ENCODE measurements at regions not wholly inside any gene's neighbourhood (a gene's known extent, or its start where the extent isn't known, plus 50 kb on each side); places are given as distances from the start of the nearest gene placed in this dataset.

GRCh38 chr21:28754127-28754611, 238.5 kb downstream of the LTN1 start:
- no peak for DNase-seq (ENCODE audit: extremely low read depth in 1 of 2, low read depth in 1 of 2)

DNA sequence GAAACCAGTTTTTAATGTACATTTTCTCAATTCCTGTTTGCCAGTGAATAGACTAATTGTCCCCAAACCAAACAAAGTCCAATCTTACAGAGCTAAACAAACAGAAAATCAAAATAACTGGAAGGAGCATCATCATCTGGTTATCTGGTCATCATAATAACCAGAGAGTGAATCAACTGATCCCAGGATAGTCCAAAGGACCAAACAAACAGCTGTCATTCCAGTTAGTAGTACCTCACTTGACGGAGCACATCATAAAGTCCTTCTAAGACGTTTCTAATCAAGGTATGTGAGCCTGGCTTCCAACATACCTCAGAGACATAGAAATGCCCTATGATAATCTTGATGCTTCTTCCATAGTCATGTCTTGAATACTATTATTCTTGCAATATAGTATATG, 240.5 kb downstream of the LTN1 start:
- no peak for DNase-seq (ENCODE audit: extremely low read depth in 1 of 2, low read depth in 1 of 2)

- no peak for DNase-seq (ENCODE audit: extremely low read depth in 1 of 2, low read depth in 1 of 2)
These were observed 241.5 kb downstream of the LTN1 start for GRCh38 chr21:28751176-28751575.

GRCh38 chr21:28750565-28750964, 242.1 kb downstream of the LTN1 start:
- no peak for DNase-seq (ENCODE audit: extremely low read depth in 1 of 2, low read depth in 1 of 2)

DNA sequence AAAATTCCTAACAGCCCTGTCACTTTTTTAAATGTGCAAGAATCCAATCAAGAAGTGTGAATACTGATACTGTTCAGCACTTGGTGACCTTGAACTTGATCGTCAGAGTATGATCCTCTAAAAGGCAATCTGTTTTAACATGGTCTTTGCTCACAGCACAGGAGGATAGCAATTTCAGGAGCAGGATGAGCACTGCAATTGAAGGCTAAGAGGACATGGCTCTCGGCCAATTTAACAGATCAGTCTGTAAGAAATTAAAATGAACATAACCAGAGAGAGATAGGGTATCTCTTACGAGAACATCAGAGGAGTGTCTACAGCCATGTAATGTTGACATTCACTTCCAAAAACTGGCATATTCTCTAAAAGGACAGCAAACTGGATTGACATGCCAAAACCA, 243.1 kb downstream of the LTN1 start:
- DNase-seq (ENCODE audit: extremely low read depth in 1 of 2, low read depth in 1 of 2) = no peak

DNA sequence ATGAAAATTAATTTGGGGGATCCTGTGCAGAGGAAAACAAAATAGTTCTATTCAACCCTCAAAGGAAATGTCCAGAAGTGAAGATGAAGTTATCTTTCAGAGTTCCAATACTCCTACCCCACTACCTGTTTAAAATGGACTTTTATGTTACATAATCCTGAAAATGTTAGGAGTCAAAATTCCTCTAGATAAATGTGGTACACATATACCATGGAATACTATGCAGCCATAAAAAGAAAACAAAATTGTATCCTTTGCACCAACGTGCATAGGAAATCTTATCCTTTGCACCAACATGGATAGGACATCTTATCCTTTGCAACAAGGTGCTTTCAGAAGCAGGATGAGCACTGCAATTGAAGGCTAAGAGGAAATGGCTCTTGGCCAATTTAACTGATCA, 245.2 kb downstream of the LTN1 start:
- no peak for DNase-seq (ENCODE audit: extremely low read depth in 1 of 2, low read depth in 1 of 2)

DNA sequence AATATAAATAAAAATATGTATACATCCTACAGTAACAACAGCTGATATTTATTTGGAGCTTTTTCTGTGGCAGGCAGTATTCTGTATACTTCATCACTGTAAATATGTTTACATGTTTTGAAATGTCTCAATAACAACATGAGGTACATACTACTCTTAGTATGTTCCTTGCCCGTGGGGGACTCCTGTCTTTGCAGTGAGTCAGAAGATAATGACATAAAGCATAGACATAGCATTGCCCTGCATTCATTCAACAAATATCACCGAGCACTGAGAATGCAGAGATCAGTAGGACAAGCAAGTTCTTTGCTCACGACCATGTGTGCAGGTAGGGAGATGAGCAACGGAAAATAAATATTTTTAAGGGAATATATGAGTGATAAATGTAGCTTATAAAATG, 246.5 kb downstream of the LTN1 start:
- no peak for DNase-seq (ENCODE audit: extremely low read depth in 1 of 2, low read depth in 1 of 2)

DNA sequence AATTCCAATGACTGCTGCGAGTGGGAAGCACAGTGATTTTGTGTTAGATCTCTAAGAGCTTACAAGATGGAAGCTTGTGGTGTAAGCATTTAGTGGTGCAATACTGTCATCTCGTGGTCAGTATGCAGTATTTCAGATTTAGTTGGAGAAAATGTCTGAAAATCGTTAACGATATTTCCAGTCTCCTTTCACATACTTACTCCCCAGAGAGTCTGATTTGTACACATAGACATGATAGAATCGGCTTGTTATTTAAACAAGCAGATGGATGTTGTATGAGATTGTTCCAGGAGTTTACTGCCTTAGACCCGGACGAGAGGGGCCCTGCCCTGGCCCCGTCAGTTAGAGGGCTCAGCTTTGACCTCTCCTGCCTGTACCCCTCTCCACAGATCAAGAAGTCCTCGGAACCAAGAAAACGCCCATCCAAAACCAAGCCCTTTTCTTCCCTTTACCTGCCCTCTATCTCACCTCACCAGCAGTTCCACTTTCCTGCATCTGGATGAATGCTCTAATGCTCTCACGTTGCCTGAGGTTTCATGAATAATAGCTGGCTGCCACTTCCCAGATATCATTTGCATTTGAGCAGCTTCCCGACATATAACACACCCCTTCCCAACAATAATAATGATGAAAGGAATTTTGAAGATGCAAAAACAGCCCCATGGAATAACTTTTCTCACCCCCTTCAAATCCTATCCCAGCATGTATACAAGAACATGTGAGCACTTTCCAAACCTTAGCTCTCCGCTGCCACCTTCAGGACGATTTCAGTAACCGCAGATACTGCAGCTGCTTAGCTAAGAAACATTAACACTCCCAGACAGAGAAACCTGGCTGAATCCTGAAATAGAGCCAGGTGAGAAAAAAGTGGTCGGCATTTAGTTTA, 247.3 kb downstream of the LTN1 start:
- DNase-seq (ENCODE audit: extremely low read depth in 1 of 2, low read depth in 1 of 2) = peak; percentile 30 to 43

DNA sequence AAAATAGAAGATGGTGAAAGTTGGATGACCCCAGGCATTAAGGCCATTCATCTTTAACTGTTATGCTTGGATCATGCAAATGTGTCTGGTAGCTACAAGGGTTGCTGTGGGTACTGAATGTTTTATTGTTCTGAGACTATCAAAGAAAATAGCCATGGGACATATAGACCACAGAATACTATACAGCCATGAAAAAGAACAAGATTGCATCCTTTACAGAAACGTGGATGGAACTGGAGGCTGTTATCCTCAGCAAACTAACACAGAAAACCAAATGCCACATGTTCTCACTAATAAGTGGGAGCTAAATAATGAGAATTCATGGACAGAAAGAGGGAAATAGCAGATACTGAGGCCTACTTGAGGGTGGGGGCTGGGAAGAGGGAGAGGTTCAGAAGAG, 249.0 kb downstream of the LTN1 start:
- no peak for DNase-seq (ENCODE audit: extremely low read depth in 1 of 2, low read depth in 1 of 2)

DNA sequence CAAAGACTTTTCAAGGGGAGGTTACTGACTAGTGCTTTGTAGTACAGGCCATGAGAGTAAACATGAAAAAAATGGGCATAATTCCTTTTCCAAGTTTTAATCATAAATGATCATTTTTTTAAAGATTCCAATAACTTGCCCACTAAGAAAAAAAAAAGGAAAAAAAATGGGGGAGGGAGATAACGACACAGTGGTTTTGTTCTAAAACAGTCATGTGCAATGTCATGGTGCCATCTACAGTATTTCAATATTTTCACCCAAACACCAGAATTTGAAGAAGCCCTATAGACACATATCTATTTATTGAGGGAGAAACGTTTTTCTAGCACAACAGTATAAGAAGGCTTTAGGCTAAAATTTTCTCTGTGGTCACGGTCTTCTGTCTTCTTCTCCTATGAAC, 250.2 kb downstream of the LTN1 start:
- DNase-seq (ENCODE audit: extremely low read depth in 1 of 2, low read depth in 1 of 2) = no peak

DNA sequence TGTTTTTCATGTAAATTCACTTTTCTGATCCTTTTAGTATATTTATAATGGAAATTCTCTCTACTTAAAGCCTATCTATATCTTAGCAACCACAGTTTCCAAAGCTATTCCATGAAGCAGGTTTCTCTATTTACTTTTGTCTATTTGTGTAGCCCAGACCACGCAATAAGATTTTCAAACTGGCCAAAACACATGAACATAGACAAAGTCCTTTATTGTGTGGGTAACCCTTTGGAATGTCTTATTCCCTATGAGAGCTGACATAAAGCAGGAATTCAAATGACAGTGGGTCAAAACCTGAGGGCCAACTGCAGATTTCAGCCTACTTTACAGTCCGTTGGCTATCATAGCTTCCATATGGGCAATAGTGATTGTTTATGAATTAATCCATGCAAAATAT, 252.6 kb downstream of the LTN1 start:
- no peak for DNase-seq (ENCODE audit: extremely low read depth in 1 of 2, low read depth in 1 of 2)

DNA sequence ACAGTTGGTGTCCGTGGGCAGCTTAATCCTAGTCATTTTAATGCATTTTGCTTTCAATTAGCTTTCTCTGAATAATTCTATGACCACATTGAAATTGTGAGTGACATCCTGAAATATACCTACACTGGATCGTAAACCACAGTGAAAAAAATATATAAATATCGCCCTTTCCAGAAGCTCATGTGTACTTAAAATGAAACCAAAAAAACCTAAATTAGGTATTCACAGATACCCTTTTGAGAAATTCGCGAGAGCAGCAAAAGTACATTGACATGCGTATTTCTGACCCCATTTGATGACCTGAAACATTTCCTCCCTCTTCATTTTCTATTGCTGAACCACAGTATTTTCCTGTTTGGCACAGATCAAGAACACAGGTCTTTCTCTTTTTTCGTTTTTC, 253.8 kb downstream of the LTN1 start:
- DNase-seq (ENCODE audit: extremely low read depth in 1 of 2, low read depth in 1 of 2) = no peak

GRCh38 chr21:28738420-28738704, 254.3 kb downstream of the LTN1 start:
- DNase-seq (ENCODE audit: extremely low read depth in 1 of 2, low read depth in 1 of 2) = no peak

DNA sequence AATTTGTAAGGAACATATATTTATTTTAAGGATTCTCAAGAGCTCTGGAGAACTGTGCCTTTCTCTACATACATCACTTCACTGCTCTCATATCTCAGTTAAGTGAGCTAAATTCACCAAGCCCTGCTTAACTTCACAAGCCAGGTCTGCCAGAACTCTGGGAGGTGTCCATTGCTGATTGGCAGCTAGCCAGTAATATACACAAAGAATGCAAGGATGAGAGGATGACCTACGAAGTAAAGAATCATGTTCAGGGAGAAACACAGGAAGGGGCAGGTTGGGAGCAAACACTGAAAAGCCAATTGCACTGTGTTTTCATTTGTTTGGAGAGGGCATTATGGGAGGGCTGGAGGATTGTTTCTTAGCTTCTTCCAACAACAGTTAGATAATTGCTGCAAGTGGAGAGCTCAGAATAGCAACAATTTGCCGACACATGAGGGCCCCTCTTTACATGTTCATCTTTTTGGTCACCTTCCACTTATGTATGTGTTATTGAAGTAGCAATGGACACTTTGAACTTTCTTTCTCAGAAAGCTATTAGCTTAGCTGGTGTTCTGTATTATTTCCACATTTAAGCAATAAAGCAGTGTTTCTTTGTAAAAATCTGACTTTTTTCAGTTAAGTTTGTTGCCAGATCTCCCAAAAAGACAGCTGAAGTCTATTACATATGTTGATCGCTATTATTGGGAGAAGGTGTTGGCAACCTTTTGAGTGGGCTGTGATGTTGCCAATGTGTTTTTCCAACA, 254.8 kb downstream of the LTN1 start:
- no peak for DNase-seq (ENCODE audit: extremely low read depth in 1 of 2, low read depth in 1 of 2)

DNA sequence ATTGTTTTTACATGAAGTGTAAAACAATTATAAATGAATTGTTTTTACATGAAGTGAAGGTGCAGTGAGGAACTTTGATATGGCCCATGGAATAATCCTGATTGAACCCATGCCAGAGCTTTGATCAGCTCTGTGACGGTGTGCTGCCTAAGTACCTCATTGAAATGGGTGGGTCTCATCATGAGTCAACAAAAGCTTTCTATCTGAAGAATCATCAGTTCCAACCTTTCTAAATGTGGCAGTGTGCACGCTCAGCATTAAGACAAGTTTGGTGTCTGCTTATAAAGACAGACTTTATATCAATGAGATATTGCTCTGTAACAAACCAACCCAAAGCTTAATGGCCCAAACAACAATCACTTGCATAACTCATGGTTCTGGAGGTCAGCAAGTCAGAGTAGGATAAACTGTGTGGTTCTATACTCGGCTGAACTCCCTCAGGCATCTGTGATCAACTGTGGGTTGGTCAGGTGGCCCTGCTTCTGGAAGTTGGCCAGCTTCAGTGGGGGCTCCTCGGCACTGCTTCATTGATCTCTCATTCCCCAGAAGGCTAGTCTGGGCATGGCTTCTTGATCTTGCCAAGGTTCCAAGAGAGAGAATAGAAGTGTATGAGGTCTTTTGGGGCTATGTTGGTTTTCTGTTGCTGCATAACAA, 258.0 kb downstream of the LTN1 start:
- DNase-seq (ENCODE audit: extremely low read depth in 1 of 2, low read depth in 1 of 2) = no peak

DNA sequence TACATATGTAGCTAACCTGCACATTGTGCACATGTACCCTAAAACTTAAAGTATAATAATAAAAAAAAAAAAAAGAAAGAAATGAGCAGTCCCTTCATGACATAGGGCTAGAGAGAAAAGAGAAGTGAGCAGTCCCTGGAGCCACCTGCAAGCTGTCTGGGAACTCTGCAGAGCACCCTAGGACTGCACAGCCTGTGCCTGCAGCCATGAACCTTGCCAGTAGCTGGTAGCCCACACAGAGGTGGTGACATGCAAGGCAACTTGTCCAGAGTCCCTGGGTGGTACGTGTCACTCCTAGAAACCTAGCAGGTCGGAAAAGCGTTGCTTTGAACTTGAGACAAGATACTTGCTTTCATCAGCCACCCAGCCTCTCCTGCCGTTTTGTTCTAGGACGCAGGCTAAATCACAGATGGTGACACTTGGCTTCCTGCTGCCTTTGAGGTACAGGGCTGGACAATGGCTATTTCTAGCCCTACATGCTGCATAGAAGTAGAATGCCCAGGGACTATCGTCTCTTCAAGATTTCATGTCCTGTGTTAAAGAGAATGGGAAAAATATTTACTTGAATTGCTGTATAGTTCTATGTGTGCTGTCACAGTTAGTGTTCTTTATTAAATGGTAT, 260.9 kb downstream of the LTN1 start:
- DNase-seq (ENCODE audit: extremely low read depth in 1 of 2, low read depth in 1 of 2) = no peak

DNA sequence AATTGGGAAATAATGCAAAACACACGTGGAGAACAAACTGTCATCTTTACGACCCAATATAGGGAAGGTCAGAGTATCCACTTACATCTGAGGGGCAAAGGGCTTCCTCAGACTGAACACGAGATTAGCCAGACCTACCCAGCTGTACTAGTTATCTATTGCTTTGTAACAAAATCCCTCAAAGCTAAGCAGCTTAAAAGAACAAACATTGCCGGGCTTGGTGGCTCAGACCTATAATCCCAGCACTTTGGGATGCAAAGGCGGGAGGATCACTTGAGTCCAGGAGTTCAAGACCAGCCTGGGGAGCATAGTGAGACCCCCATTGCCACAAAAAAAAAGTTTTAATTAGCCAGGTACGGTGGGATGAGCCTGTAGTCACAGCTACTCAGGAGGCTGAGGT, 262.8 kb downstream of the LTN1 start:
- DNase-seq (ENCODE audit: extremely low read depth in 1 of 2, low read depth in 1 of 2) = no peak

DNA sequence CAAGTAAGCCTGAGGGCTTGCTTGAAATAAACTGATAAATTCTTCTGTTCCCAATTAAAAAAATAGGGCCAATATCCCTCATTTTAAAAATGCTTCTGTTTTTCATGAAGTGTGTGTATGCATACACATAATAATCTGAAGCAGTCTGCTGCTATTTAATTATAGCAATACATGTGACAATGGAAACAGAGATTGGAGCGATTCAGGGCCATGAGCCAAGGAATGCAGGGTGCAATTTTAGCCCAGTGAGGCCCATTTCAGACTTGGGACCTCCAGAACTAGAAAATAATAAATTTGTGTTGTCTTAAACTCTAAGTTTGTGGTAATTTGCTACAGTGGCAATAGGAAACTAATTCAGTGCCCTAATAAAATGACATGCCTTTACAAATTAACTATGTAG, 264.9 kb downstream of the LTN1 start:
- DNase-seq (ENCODE audit: extremely low read depth in 1 of 2, low read depth in 1 of 2) = no peak

GRCh38 chr21:28725396-28725795, 267.3 kb downstream of the LTN1 start:
- DNase-seq (ENCODE audit: extremely low read depth in 1 of 2, low read depth in 1 of 2) = no peak

- no peak for DNase-seq (ENCODE audit: extremely low read depth in 1 of 2, low read depth in 1 of 2)
These were observed 269.0 kb downstream of the LTN1 start for GRCh38 chr21:28723646-28724045.

DNA sequence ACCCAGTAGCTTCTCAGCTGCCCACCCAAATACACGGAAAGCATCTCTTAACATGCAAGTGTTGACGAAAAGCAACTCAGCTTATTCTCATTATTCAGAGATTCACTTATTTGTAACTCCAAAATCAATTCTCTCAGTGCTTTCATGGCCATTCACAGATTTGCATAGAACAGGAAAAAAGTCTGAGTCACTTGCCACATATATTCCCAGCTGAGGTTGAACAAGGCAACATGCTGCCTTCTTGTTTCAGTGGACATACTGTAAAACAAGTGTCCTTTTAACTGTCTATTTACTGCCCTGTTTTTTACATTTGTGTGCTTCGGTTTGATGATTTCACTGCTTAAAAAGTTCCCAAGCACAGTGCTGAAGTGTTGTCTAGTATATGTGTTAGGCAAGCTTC, 273.0 kb downstream of the LTN1 start:
- DNase-seq (ENCODE audit: extremely low read depth in 1 of 2, low read depth in 1 of 2) = no peak
